OCI-LY3 (cell line): ENCODE measurements at regions not wholly inside any gene's neighbourhood (a gene's known extent, or its start where the extent isn't known, plus 50 kb on each side); places are given as distances from the start of the nearest gene placed in this dataset.

Experiments
- H2AFZ ChIP-seq: fragments of 200-600, 300-600 bp; shearing (Covaris generic); 2 replicates; pipeline ENCODE4 v1.6.0; 2014; ENCODE audit warnings: antibody characterized with exemption, low read depth, low read length
- H3K27ac ChIP-seq: fragments of 200-600, 300-600 bp; sonication (generic); 2 replicates; pipeline ENCODE4 v1.5.1; 2014; ENCODE audit warnings: mild to moderate bottlenecking, low read length, moderate library complexity, mixed read lengths
- H3K27me3 ChIP-seq: fragments of 200-600, 300-600 bp; sonication (generic); 2 replicates; pipeline ENCODE4 v1.6.1; 2014; ENCODE audit warnings: low read depth, low read length, mixed read lengths
- H3K36me3 ChIP-seq: fragments of 200-600, 300-600 bp; sonication (generic); replicated peaks from 2 replicates; pipeline ENCODE3; 2014; ENCODE audit warnings: low read depth, low read length, mixed read lengths
- H3K4me1 ChIP-seq: fragments of 300-600, 200-600 bp; sonication (generic); 2 replicates; pipeline ENCODE4 v1.6.1; 2014; ENCODE audit warnings: low read length, mixed read lengths
- H3K4me2 ChIP-seq: fragments of 200-600, 300-600 bp; sonication (generic); 2 replicates; pipeline ENCODE4 v1.6.1; 2014; ENCODE audit warnings: low read length, mixed read lengths
- H3K4me3 ChIP-seq: fragments of 300-600, 200-600 bp; sonication (generic); 2 replicates; pipeline ENCODE4 v1.5.1; 2014; ENCODE audit warnings: antibody characterized with exemption, mild to moderate bottlenecking, low read length, moderate library complexity
- H3K79me2 ChIP-seq: fragments of 300-600, 200-600 bp; shearing (Covaris generic); 2 replicates; pipeline ENCODE4 v1.6.1; 2014; ENCODE audit warnings: mild to moderate bottlenecking, low read length, mixed read lengths
- H3K9ac ChIP-seq: fragments of 300-600, 200-600 bp; shearing (Covaris generic); 2 replicates; pipeline ENCODE4 v1.6.0; 2014; ENCODE audit warnings: mild to moderate bottlenecking, low read length, moderate library complexity
- H3K9me3 ChIP-seq: fragments of 200-600, 300-600 bp; shearing (Covaris generic); 2 replicates; pipeline ENCODE4 v1.6.1; 2014; ENCODE audit warnings: low read length, mixed read lengths; ENCODE audit not compliant: insufficient read depth
- H4K20me1 ChIP-seq: fragments of 200-600, 300-600 bp; sonication (generic); 2 replicates; pipeline ENCODE4 v1.6.1; 2016; ENCODE audit warnings: low read length, mixed read lengths; ENCODE audit not compliant: insufficient read depth
- EZH2phosphoT487 ChIP-seq: fragments of 200-600 bp; shearing (Covaris generic); IDR thresholded peaks from 2 replicates; pipeline ENCODE4 v1.6.1; 2018; ENCODE audit warnings: antibody characterized with exemption, mixed run types, low read depth
- TF ChIP-seq, protein P1 (sequence below): fragments of 200-600, 300-600 bp; sonication (generic); IDR thresholded peaks from 2 replicates; pipeline ENCODE4 v1.5.1; 2014; ENCODE audit warnings: antibody characterized with exemption, low read length, low read depth

DNA sequence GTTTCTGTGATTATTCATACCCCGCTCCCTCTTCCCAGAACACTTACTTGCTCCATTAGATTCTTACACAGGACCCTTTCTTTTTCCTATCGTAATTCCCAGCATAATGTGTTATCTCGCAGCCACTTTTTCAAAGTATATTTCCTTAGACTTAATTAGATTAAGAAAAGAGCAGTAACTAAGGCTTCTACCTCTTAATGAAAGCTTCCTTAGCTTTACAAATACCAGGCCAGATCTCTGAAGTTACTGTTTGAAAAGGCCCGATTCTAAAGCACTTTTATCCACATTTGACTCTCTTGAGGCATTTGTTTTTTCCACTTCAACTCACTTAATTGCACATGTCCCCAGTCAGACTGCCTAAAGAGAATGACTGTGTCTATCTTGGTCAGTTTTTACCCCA lies 1264.3 kb upstream of the ADGRL2 start:
- Histone ChIP-seq H3K36me3 (no peaks in the 10 kb centered on the region), H3K9me3 (no peaks in the 10 kb centered on the region), H3K79me2 (no peaks in the 10 kb centered on the region), H3K4me2 (no peak overlapping the region), H3K27me3 (no peaks in the 10 kb centered on the region), H3K4me1 (no peaks in the 10 kb centered on the region), H4K20me1 (no peaks in the 10 kb centered on the region), H3K9ac (no peak overlapping the region), H2AFZ (no peak overlapping the region), H3K27ac (no peak overlapping the region), H3K4me3 (no peak overlapping the region)
- TF ChIP-seq, protein P1, sequence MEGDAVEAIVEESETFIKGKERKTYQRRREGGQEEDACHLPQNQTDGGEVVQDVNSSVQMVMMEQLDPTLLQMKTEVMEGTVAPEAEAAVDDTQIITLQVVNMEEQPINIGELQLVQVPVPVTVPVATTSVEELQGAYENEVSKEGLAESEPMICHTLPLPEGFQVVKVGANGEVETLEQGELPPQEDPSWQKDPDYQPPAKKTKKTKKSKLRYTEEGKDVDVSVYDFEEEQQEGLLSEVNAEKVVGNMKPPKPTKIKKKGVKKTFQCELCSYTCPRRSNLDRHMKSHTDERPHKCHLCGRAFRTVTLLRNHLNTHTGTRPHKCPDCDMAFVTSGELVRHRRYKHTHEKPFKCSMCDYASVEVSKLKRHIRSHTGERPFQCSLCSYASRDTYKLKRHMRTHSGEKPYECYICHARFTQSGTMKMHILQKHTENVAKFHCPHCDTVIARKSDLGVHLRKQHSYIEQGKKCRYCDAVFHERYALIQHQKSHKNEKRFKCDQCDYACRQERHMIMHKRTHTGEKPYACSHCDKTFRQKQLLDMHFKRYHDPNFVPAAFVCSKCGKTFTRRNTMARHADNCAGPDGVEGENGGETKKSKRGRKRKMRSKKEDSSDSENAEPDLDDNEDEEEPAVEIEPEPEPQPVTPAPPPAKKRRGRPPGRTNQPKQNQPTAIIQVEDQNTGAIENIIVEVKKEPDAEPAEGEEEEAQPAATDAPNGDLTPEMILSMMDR, result no peak
- TF ChIP-seq EZH2phosphoT487, result no peak

DNA sequence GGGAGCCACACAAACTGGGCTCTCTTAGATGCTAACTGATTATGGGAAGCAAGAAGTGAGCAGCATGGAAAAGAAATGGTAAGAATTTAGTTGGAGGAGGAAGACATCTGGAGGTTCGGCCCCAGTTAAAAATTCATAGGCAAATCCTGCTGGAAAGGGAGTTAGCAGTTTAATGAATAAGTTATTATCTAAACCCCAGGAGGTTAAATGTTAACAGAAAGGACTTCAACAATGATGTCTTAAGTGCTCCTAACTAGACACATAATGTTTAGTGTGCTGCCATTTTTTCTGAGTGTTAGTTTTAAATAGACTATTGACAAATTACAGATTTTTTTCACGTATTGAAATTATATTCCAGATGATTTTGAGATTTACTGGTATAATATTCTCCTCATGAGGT lies 1265.3 kb upstream of the ADGRL2 start:
- Histone ChIP-seq H4K20me1 (no peaks in the 10 kb centered on the region), H3K9ac (no peak overlapping the region), H3K79me2 (no peaks in the 10 kb centered on the region), H3K9me3 (no peaks in the 10 kb centered on the region), H3K27ac (no peak overlapping the region), H2AFZ (no peak overlapping the region), H3K4me1 (no peaks in the 10 kb centered on the region), H3K36me3 (no peaks in the 10 kb centered on the region), H3K4me3 (no peak overlapping the region), H3K4me2 (no peak overlapping the region), H3K27me3 (no peaks in the 10 kb centered on the region)
- TF ChIP-seq, protein P1, result no peak
- TF ChIP-seq EZH2phosphoT487, result no peak

DNA sequence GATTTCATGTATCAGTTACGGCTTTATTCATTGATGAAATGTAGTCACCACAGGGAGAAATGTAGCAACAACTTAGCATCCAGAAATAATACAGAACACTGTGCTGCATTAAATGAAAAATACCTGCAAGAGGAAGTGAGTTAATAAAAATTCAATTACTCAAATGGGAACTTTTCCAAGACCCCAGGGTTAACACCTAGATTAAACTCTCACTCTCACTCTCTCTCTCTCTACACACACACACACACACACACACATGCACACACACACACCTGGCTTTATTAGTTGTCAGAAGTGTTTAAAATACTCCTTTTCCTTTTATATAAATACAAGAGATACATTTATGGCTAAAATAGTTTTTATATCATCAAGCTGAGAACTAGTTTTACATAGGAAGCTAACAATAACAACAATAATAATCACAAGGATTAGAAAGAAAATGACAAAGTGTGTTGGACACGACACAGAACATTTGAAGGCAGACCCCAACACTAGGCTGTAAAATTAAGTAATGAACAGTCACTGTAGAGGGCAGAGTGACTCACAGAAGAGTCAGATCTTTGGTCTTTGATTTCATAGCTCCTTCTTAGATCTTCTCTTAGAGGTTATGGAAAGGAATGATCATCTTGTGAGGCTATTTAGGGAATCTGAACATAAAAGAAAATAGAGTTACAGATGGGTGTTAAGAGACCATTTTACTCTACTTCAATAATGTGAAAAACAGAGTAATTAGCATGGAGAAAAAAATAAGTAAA lies 1266.0 kb upstream of the ADGRL2 start:
- Histone ChIP-seq H3K4me1 (no peaks in the 10 kb centered on the region), H3K4me3 (no peak overlapping the region), H3K27ac (no peak overlapping the region), H3K9me3 (no peaks in the 10 kb centered on the region), H2AFZ (no peak overlapping the region), H3K4me2 (no peak overlapping the region), H3K36me3 (no peaks in the 10 kb centered on the region), H3K79me2 (no peaks in the 10 kb centered on the region), H3K27me3 (no peaks in the 10 kb centered on the region), H4K20me1 (no peaks in the 10 kb centered on the region), H3K9ac (no peak overlapping the region)
- no peak for TF ChIP-seq EZH2phosphoT487
- TF ChIP-seq, protein P1, result no peak

DNA sequence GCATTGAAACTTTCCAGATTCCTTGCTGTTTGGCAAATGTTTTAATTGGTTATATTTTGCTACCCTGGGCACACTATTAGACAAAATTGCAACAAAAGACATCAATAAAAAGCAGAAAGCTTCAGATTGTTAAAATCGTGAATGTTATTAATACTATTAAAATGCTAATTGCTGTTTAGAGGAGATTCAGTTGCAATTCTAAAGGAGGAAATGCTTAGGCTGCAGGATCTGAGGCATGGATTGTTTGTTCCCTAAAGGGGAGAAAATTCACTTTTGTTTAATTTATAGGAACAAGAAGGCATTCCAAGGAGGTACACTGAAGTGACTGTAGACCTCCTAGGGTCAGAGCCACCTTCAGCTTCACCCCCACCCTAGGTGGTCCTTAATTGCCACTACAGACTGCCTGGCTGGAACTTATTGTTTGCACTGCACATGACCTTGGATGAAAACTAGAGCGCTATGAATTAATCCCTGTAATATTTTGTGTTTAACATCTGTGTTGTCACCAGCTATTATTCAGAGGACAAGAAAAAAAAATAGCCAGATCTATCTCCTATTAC lies 1266.9 kb upstream of the ADGRL2 start:
- no peaks in the 10 kb centered on the region for H4K20me1 ChIP-seq
- no peak overlapping the region for H3K4me2 ChIP-seq
- no peak overlapping the region for H2AFZ ChIP-seq
- no peak overlapping the region for H3K9ac ChIP-seq
- no peaks in the 10 kb centered on the region for H3K4me1 ChIP-seq
- TF ChIP-seq, protein P1, result no peak
- TF ChIP-seq EZH2phosphoT487, result no peak
- no peaks in the 10 kb centered on the region for H3K9me3 ChIP-seq
- H3K4me3 ChIP-seq, result no peak overlapping the region
- H3K27ac ChIP-seq, result no peak overlapping the region
- no peaks in the 10 kb centered on the region for H3K27me3 ChIP-seq
- no peaks in the 10 kb centered on the region for H3K36me3 ChIP-seq
- H3K79me2 ChIP-seq, result no peaks in the 10 kb centered on the region
